SKM-1 treated with dmso at 0.1 percent for 144 hours (cell line): ENCODE measurements at regions not wholly inside any gene's neighbourhood (a gene's known extent, or its start where the extent isn't known, plus 50 kb on each side); places are given as distances from the start of the nearest gene placed in this dataset.

Experiments used
- DNase-seq: peaks from one replicate; lab custom pipeline; 2025; ENCODE audit not compliant: unreplicated experiment; lab: John Stamatoyannopoulos, UW

DNA sequence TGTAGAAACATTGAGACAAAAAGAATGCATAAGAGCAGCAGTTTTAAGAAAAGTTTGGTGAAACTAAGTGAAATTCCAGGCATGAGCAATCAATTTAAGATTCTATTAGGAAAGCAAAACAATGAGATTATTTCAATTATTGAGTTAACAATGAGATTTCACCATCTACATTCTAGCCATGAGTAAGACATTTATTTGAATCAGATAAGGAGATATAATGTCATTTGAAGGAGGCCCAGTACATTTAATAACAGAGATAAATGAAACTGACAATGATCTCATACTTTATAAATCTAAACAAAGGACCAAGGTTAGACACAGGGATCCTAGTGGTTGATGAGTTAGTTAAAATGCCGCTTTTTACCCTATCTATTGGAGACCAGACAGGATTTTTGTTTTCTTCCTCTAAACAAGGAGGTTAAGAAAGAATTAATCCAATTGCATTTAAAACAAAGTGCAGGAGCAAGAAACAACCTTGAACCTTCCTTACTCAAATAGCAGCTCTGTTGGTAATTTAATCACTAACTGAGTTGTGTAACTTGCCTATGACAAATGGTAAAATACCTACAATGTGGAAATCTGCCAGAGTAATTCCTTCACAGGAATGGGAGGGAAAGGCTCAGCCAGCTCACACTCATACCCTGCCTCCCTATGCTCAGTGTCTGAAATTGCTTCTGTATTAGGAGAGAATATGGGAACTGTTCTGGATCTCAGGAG is 103.5 kb upstream of the NR3C1 start:
- no peak for DNase-seq

DNA sequence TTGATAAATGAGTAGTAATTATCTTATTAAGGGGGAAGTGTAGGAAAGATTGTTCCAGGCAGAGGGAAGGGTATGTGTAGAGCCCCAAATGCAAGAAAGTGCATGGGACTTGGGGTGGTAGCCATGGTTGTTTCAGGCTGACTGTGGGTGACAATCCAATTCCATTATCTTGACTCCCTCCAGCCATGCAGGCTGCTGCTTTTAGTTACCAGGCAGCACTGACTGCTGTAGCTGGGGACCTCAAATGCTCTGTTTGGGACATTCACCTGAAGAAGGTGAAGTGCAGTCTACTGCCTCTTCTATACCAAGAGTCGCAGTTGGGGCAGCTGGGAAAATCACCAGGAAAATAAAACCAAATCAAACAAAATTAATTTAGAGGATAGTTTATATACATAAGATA is 102.4 kb upstream of the NR3C1 start:
- no peak for DNase-seq

DNA sequence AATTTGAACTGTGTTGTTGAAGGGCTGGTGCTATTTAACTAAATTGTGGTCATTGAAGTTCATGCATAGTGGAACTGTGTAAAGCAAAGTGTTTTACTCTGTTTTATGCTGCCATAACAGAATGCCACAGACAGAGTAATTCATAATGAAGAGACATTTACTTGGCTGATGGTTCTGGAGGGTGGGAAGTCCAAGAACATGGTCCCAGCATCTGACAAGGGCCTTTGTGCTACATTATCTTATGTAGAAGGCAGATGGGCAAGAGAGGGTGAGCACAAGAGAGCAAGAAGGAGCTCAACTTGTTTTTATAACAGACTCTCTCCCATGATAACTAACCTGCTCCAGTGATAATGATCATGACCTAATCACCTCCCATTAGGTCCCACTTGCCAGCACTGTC is 101.9 kb upstream of the NR3C1 start:
- DNase-seq = no peak

DNA sequence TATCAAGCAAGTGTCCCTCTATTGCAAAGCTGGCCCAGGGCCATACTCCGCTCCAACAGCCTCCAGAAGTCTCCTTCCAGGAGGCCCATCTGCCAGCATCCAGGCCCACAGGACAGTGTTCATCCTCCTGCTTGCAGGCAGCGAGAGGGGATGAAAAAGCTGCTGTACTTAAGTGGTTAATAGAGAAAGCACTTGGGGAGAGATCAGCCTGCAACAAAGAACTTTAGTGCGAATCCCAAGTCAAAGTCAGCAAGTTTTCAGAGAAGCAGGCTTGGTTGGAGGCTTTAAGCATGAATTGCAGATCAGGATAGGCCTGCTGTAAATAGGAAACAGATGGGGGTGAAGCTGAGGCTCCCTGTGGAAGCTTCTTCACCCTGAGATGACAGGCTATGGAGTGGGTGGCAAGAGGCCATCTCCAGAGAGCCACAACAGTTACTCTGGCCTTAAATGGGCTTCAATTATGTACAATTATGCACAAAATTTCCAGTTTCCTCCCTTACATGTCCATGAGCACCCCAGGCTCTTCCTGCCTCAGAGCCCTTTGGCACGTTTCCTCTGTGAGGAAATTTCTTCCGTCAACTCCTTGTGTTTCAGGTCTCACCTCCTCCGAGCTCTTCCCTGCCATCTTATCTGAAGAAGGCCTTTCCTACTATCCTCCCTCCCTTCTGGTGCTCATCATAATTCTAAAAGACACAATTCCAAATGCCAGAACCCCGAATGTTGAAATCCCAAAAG is 98.0 kb upstream of the NR3C1 start:
- no peak for DNase-seq

DNA sequence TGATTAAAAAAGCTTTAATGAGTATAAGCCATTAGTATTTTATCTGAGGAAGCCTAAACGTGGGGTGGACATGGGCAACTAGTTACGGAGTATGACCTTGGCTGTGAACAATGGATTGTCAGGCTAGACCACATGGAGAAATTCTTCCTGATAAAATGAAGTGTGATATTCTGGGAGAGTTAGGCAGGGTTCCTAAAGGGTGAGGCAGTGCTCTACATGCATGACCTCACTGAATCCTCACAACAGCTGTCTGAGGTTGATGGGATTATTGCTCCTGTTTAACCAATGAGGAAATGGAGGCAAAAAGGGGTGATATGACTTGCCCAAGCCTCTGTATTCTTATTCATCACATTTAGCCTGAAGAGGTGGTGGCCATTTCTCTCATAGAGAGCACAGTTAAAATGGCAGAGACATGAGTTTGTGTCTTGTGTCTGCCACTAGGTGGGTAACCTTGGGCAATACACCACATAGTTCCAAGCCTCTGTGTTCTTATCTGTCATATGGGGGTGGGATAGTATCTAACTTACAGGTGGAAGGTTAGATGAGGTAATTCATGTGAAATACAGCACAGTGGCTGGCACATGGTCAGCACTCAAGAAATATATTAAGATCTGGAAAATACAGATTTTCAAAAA is 96.1 kb upstream of the NR3C1 start:
- DNase-seq = no peak

DNA sequence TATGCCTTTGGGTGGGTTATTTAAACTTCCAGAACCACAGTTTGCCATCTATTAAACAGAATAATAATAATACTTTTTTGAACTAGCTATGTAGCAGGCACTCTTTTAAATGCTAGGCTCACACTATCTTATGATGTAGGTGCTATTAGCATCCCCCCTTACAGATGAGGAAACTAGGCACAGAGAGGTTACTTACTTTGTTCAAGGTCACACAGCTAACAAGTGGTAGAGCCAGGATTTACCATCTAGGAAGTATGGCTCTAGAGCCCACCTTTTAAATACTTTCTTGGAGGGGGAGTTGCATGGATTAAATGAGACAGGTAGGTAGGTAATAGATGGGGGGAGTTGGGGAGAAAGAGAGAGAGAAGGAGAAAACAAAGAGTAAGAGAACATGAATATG is 95.3 kb upstream of the NR3C1 start:
- DNase-seq = no peak

DNA sequence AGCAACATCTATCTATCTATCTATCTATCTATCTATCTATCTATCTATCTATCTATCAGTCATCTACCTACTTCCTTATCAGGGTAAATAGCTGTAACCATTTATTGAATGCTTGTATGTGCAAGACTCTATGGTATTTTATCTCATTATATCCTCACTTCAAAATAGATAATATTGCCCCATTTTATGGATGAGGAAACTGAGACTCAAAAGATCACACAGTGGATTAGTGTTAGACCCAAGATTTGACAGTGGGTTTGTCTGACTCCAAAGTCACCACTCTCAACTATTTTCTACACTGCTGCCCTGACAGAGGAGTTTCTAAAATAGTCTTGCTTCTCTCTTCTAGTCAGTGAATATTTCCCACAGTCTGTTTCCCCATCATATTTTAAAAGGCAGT is 94.3 kb upstream of the NR3C1 start:
- no peak for DNase-seq

DNA sequence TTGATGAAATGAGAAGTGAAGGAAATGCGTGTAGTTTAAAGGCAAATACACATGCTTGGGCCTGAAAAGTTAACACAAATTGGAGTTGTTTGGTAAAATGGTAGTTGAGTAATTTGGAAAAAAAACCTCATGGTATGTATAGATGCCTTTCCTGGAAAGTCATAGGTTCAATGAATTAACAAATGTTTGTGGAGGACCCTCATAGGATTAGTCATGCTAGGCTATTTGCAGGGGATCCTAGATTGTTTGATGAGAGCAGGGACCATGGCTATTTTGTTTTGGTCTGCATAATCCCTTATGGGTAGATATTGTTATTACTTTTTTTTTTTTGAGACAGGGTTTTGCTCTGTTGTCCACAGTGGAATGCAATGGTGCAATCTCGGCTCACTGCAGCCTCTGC is 93.5 kb upstream of the NR3C1 start:
- no peak for DNase-seq

DNA sequence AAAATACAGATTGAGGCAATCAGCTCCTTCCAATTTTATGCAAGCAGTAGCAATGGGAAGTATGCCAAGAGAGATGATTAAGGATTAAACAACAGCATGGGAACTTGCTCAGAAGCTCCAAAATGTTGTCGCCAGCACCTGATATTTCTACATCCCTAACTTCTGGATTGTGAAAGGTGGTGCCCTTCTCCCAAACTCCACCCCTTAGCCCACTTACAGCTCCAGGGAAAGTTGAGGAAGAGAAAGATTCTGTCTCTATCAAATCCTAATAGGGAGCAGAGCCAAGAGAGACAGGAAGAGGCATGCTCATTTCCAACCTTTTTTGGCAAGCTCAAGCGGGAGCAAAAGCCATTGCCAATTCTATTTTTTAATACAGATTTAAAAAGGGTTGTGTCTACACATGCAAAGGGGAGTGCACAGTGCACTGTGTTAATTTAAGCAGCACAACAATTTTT is 92.4 kb upstream of the NR3C1 start:
- no peak for DNase-seq

DNA sequence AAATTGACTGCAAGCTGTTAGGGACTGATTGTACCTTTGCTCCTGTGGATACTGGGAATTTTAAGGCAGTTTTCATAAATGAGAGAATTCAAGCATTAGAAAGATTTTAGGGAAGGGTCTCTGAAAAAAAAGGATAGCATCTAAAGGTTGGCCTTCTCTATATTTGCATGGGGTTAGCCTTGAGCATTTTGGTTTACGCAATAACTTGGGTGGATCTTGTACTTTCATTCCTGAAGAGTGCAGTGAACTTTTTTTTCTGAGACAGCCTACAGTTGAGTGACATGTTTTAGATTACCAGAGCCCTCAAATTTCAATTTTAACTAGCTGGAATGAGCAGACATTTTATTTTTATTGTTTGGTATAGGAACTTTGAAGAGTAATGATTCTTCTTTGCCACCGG is 91.6 kb upstream of the NR3C1 start:
- no peak for DNase-seq

DNA sequence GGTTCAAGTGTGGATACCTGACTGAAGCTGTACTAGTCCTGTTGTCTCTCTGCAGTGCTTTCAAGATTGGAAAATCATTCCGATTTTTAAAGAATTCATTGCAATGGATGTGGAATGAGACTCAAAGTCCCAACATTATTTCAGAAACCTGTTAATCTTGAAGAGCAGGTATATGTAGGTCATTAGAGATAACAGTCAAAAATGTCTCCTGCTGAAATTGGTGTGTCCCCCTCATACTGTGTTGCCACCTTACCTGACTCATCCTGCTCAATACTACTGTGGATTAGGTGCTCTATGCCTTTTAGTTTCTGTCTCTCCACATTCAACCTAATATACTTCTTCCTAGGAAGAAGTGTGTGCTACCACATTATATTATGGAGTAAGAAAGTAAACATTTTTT is 91.1 kb upstream of the NR3C1 start:
- DNase-seq = no peak

DNA sequence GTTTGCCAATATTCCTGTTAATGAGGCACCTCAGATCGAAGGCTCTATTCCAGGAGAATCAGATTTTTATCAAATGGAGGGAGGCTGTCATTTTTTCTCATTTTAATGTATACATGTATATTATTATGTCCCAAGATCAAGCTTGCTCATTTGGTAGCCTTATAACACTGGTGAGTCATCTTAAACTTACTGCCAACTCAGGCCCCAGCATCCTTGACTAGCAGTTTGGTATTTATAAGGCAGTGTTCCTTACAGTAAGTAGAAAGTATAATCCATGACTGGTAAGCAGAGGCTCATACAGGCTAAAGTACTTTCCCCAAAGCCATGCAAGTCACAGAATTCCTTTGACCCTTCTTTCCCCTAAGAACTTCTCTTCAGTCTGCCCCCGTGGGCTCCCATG is 90.7 kb upstream of the NR3C1 start:
- DNase-seq = no peak

DNA sequence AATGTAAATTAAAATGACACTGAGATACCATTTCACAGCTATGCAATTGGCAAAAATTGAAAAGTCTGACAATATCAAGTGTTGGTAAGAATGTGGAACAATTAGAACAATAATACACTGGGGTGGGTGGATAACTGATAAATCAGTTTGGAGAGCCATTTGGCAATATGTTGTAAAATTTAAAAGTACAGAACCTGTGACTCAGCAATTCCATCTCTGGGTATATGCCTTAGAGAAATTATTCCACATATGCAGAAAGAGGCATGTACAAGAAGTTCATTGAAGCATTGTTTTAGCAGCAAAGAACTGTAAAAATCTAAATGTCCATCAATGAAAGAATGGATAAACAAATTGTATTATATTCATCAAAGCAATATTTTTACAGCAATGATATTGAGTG is 89.3 kb upstream of the NR3C1 start:
- DNase-seq = no peak

DNA sequence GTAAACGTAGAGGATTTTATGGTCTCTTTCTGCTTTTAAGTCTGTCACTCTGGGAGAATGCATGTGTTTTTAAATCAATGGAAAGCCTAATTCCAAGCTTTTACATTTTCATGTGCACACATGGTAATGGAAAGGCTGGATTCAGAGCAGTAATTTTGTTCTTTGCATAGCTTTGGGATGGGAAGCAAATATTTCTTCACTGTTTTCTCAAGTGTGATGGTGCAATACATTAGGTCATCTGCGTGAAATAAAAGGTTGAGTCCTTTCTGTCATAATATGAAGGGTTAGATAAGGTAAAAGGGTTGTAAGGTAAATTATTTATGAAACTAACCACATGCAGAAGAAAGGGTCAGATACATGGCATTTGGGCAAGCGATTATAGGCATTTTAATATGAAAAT is 88.2 kb upstream of the NR3C1 start:
- DNase-seq = peak; percentile 6

DNA sequence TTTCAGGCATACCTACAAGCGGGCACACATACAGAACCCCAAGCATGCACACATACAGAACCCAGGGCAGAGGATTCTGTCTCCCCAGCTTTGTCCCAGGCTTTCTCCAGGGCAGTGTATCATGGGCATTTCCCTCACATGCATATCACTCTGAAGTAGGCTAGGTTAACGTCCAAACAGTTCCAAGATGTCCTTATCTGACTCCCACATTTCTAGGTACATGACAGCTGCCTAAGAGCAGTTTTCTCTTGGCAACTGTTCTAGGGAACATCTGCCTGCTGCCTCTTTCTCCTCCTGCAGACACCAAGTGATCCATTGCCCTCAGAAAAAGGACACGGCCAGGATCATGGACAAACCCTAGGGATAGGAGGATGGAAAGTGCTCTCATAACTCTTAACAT is 84.9 kb upstream of the NR3C1 start:
- no peak for DNase-seq

DNA sequence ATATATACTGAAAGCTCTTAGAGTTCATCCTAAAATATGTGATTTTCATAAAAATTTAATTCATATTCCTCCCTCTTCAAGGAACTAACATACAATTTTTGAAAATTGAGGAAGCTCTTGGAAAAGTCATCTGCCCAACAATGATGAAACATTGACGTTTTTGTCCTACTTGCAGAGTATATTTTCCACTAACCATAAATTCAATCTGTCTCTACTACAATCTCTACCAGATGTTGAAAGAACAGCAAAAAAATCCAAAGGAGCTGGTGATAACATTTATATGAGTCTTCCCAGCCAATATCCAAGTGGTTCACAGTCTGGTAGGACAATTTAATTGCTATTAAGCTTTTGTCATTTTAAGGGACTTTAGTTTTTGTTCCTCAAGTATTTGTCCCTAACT is 81.1 kb upstream of the NR3C1 start:
- no peak for DNase-seq

DNA sequence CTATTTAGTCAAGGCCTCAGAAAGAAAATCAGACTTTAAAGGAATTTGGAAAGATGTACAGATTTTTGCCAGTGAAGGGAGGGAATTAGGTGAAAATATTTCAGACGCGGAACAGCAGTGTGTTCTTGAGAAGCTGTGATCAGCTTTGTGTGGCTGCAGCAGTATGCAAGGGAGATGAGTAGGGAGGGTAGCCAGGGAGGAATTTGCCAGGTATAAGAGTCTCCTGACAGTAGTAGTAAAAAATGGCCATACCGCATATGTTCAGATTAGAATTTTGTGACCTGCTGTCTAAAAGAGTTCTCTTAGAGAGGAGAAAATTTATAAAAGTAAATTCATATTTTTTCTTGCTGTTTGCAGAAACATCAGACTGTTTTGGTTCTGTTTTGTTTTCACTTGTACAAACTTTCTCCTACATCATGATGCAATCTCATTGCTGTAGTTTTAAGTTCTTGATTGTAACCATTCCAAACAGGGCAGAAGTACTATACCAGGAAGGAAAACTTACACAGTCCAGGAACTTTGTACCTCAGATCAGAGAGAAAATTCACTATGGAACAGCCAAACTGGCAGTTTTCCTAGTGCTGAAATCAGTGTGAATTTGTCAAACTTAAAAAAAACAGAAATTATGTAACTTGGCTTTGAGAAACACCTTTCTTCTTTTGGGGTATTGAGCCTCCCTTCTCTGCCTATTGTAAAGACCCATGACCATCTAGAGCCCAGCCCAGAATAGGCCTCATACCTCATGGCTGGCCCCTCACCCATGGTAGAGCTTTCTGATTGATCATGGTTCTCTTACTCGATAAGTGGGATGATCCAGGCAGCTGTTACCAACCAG is 78.4 kb upstream of the NR3C1 start:
- DNase-seq = no peak

DNA sequence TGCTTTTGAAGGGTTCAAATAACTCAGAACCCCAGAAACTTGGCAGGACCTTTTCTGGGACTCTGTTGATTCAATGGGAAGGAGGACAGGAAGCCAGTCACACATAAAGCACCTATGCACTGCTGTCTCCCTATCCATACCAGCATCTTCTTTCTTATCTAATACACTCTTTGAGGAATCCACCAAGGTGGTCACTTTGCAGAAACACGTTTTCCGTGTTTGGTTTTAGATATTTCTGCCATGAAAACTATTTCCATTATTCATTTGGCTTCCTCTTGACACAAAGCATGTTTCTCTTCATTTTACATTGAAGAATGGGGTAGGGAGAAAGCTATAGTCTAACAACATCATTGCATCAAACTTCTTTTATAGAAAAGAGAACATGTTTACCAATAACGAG is 76.5 kb upstream of the NR3C1 start:
- DNase-seq = no peak

DNA sequence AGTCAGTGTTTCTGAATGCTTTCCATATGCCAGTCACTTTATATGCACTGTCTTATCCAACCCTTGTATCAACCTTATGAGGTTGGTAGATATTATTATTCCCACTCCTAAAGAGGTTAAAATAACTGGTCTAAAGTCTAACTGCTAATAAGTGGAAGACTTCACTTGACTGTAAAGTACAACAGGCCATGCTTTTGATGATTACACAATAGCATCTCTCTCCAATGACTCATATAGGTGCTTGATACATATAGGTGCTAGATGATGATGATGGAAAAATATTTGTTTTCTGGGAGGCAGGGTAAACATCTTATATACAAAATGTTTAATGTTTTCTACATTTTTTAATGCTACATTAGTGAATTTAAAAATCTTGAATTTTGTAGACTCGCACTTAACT is 75.9 kb upstream of the NR3C1 start:
- no peak for DNase-seq

DNA sequence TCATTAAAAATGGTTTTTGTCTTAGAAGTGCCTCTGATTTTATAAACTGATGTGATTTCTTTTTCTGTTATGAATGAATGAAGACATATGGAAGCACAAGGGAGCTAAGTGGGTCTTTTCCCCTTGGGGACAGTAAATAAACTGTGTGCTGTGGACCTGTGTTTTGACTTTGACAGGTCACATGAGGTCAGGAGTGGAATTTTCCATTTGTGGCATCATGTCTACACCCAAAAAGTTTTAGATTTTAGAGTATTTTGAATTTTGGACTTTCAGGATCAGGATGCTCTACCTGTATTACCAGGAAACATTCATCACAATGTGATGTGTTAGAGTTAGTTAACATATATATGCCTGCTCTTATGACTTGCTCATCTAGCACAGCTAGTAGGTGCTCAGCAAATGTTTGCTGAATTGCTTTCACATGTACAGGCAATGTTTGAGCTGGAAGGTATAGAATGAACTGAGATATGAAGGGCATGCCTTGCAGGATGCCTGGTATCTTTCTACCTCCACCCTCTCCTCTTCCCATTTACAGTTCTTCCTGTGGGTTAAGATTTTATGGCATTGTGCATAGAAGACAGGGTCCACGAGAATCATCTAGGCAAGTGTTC is 73.2 kb upstream of the NR3C1 start:
- no peak for DNase-seq

DNA sequence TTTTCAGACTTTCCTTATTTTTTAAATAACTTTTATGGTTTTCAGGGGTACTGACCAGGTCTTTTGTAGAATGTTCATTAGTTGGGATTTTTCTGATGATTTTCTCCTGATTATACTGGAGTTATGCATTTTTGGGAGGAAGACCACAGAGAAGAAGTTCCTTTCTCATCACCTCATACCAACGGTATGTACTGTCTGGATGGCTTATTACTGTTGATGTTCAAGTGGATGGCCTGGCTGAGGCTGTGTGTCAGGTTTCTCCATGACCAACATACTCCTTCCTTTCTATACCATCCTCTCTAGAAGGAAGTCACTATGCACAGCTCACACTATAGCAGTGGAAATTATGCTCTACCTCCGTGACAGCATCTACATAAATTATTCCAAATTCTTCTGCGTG is 71.1 kb upstream of the NR3C1 start:
- DNase-seq = no peak
